ENCODE measurements at regions not wholly inside any gene's neighbourhood (a gene's known extent, or its start where the extent isn't known, plus 50 kb on each side); places are given as distances from the start of the nearest gene placed in this dataset.

DNA sequence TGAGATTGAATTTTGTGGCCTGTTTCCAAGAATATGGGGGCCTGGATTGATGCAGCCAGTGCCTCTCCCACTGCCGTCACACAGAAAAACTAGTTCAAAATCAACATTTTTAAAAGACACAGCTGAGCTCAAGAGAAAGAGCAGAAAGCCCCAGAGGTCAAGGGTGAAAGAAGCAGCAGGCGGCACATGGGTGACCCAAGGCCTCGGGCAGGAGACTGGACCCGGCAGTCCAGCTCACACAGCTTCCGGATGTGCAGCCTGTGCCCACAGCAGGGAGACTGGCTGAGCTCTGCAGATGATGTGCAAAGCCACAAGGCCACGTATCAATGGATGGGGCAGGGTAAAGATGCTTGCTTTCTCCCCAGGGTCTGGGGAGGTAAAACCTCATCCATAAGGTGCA is 50.4 kb upstream of the RNF32 start:
- H2BK15ac ChIP-seq (ENCODE audit: low read depth, poor library complexity, severe bottlenecking): no peak overlapping the region
- no peak overlapping the region for H3K14ac ChIP-seq (ENCODE audit: low read length in 2 of 2)
- no peaks in the 10 kb centered on the region for H3K79me1 ChIP-seq (replicated peaks; ENCODE audit: low read length, poor library complexity, severe bottlenecking)
- H3K27ac ChIP-seq (ENCODE audit: low read length, poor library complexity, severe bottlenecking): no peak overlapping the region
- no peak overlapping the region for H3K4me3 ChIP-seq (ENCODE audit: insufficient read depth in 1 of 2, low read depth in 1 of 2, low read length in 2 of 2)
- no peak for DNase-seq
- 81% methylated on average over 6 of the region's 6 CpGs for WGBS
- no peak overlapping the region for H2AK5ac ChIP-seq (ENCODE audit: low read length, severe bottlenecking)
- H2BK5ac ChIP-seq (ENCODE audit: low read depth, low read length, poor library complexity, severe bottlenecking): no peak overlapping the region
- H3K23ac ChIP-seq (ENCODE audit: low read length in 2 of 2): no peak overlapping the region
- no peak overlapping the region for H2BK120ac ChIP-seq (ENCODE audit: low read depth, low read length)
- no peak overlapping the region for H2BK12ac ChIP-seq (ENCODE audit: low read length in 2 of 2)
- H3K9ac ChIP-seq (ENCODE audit: low read length): no peak overlapping the region
- H3K18ac ChIP-seq (ENCODE audit: low read depth in 1 of 2, low read length in 2 of 2): no peak overlapping the region
- no peak overlapping the region for H3K4ac ChIP-seq (ENCODE audit: low read depth in 1 of 2, low read length in 2 of 2)
- no peaks in the 10 kb centered on the region for H3K4me1 ChIP-seq (ENCODE audit: control insufficient read depth, insufficient read depth, low read depth, low read length)
- H4K8ac ChIP-seq (ENCODE audit: low read length): no peak overlapping the region
- H3K27me3 ChIP-seq (ENCODE audit: control insufficient read depth in 1 of 2, insufficient read depth in 1 of 2, low read length in 2 of 2): no peaks in the 10 kb centered on the region
- H3K36me3 ChIP-seq (ENCODE audit: control insufficient read depth in 1 of 2, insufficient read depth in 2 of 2, low read depth in 1 of 2, low read length in 2 of 2): no peaks in the 10 kb centered on the region
- peaks cover 30% of the 10 kb centered on the region for H3K9me3 ChIP-seq (ENCODE audit: control insufficient read depth, low read length)
- H3K4me2 ChIP-seq (ENCODE audit: low read length, poor library complexity, severe bottlenecking): no peak overlapping the region
- no peak overlapping the region for H4K91ac ChIP-seq (ENCODE audit: low read length)
- no peak overlapping the region for H2AFZ ChIP-seq (ENCODE audit: low read depth, low read length)

DNA sequence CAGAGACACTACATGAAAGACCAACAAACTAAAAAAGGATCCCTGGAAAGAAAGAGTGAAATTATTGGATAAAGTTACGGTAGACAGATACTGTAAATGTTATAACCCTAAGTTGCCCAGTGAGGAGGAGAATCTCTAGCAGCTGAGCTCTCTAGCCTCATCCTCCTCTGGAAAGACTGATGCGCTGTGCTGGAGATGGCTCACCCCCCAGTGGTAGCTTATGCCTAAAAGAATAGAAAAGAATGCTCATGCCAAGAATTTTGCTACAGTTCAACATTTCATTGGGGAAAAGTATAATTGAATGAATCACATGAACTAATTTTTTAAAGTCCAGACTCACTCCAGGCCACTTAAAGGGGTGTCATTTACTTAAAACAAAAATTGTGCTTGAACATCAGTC is 50.8 kb upstream of the RNF32 start:
- H2AFZ ChIP-seq (ENCODE audit: low read depth, low read length): no peak overlapping the region
- WGBS: 95% methylated on average over 1 of the region's 2 CpGs

DNA sequence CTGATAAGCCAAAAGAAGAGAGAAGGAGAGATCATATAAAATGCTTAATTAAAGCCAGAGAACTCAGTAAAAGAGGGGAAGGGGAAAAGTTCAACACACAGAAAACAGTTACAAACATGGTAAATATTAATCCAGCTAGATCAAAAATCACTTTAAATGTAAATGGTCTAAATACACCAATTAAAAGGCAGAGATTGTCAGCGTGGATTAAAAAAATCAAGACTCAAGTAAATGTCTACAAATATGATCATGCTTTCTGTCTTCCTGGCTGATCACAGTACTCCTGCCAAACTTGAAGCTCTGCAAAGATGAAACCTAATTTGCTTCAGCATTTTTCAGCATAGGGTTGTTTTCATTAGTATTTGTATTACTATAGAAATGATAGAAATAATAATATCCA is 54.6 kb upstream of the RNF32 start:
- no peaks in the 10 kb centered on the region for H3K79me1 ChIP-seq (replicated peaks; ENCODE audit: low read length, poor library complexity, severe bottlenecking)
- H2AK5ac ChIP-seq (ENCODE audit: low read length, severe bottlenecking): no peak overlapping the region
- no peak overlapping the region for H3K14ac ChIP-seq (ENCODE audit: low read length in 2 of 2)
- H4K91ac ChIP-seq (ENCODE audit: low read length): no peak overlapping the region
- peaks cover 21% of the 10 kb centered on the region for H3K9me3 ChIP-seq (ENCODE audit: control insufficient read depth, low read length)
- no peak overlapping the region for H3K4ac ChIP-seq (ENCODE audit: low read depth in 1 of 2, low read length in 2 of 2)
- H2BK12ac ChIP-seq (ENCODE audit: low read length in 2 of 2): no peak overlapping the region
- H2BK5ac ChIP-seq (ENCODE audit: low read depth, low read length, poor library complexity, severe bottlenecking): no peak overlapping the region
- H3K23ac ChIP-seq (ENCODE audit: low read length in 2 of 2): no peak overlapping the region
- WGBS: 40% methylated on average over 1 of the region's 1 CpG
- no peak overlapping the region for H3K4me3 ChIP-seq (ENCODE audit: insufficient read depth in 1 of 2, low read depth in 1 of 2, low read length in 2 of 2)
- no peak overlapping the region for H2BK15ac ChIP-seq (ENCODE audit: low read depth, poor library complexity, severe bottlenecking)
- no peak overlapping the region for H4K8ac ChIP-seq (ENCODE audit: low read length)
- no peak overlapping the region for H3K9ac ChIP-seq (ENCODE audit: low read length)
- no peak overlapping the region for H2BK120ac ChIP-seq (ENCODE audit: low read depth, low read length)
- H3K4me2 ChIP-seq (ENCODE audit: low read length, poor library complexity, severe bottlenecking): no peak overlapping the region
- no peaks in the 10 kb centered on the region for H3K4me1 ChIP-seq (ENCODE audit: control insufficient read depth, insufficient read depth, low read depth, low read length)
- DNase-seq: no peak
- no peaks in the 10 kb centered on the region for H3K36me3 ChIP-seq (ENCODE audit: control insufficient read depth in 1 of 2, insufficient read depth in 2 of 2, low read depth in 1 of 2, low read length in 2 of 2)
- no peaks in the 10 kb centered on the region for H3K27me3 ChIP-seq (ENCODE audit: control insufficient read depth in 1 of 2, insufficient read depth in 1 of 2, low read length in 2 of 2)
- H3K27ac ChIP-seq (ENCODE audit: low read length, poor library complexity, severe bottlenecking): no peak overlapping the region
- H3K18ac ChIP-seq (ENCODE audit: low read depth in 1 of 2, low read length in 2 of 2): no peak overlapping the region
- no peak overlapping the region for H2AFZ ChIP-seq (ENCODE audit: low read depth, low read length)

More for the DNA sequence above, 50.8 kb upstream of the RNF32 start:
- Histone ChIP-seq H3K18ac (ENCODE audit: low read depth in 1 of 2, low read length in 2 of 2) (no peak overlapping the region), H3K14ac (ENCODE audit: low read length in 2 of 2) (no peak overlapping the region), H3K4me1 (ENCODE audit: control insufficient read depth, insufficient read depth, low read depth, low read length) (no peaks in the 10 kb centered on the region), H3K27me3 (ENCODE audit: control insufficient read depth in 1 of 2, insufficient read depth in 1 of 2, low read length in 2 of 2) (no peaks in the 10 kb centered on the region), H3K9me3 (ENCODE audit: control insufficient read depth, low read length) (peaks cover 26% of the 10 kb centered on the region), H3K9ac (ENCODE audit: low read length) (no peak overlapping the region), H3K4ac (ENCODE audit: low read depth in 1 of 2, low read length in 2 of 2) (no peak overlapping the region), H2BK12ac (ENCODE audit: low read length in 2 of 2) (no peak overlapping the region), H3K4me3 (ENCODE audit: insufficient read depth in 1 of 2, low read depth in 1 of 2, low read length in 2 of 2) (no peak overlapping the region), H3K23ac (ENCODE audit: low read length in 2 of 2) (no peak overlapping the region), H2BK5ac (ENCODE audit: low read depth, low read length, poor library complexity, severe bottlenecking) (no peak overlapping the region), H4K8ac (ENCODE audit: low read length) (no peak overlapping the region), H3K36me3 (ENCODE audit: control insufficient read depth in 1 of 2, insufficient read depth in 2 of 2, low read depth in 1 of 2, low read length in 2 of 2) (no peaks in the 10 kb centered on the region), H2BK15ac (ENCODE audit: low read depth, poor library complexity, severe bottlenecking) (no peak overlapping the region), H2AK5ac (ENCODE audit: low read length, severe bottlenecking) (no peak overlapping the region), H4K91ac (ENCODE audit: low read length) (no peak overlapping the region), H2BK120ac (ENCODE audit: low read depth, low read length) (no peak overlapping the region), H3K27ac (ENCODE audit: low read length, poor library complexity, severe bottlenecking) (no peak overlapping the region), H3K4me2 (ENCODE audit: low read length, poor library complexity, severe bottlenecking) (no peak overlapping the region), H3K79me1 (replicated peaks; ENCODE audit: low read length, poor library complexity, severe bottlenecking) (no peaks in the 10 kb centered on the region)
- no peak for DNase-seq

DNA sequence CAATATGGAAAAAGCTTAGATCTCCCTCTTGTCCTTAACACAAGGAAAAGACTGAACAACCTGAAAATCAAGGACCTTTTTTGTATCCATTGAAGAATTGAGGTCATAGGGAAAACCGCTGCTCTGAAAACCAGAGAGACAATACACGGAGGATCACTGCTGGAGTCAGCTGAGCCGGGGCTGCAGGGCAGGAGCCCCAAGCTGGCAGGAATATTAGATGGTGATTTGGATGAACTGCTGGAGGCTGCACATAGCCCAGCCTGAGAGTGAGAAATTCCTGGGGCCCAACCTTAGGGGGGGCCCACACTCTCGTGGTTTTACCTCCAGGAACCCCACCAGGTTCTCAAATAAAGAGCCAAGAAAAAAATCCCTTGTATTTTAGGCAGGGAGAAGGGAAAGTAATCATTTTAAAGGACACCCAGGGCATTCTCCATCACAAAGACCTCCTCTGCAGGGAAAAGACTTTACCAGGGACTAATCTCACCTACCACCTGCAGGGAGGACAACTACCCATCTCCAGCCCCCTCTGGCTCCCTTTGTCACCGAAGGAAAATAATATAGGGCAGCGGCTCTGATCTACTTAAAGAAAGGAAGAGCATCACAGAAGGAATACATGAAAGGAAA is 55.4 kb upstream of the RNF32 start:
- H3K9me3 ChIP-seq (ENCODE audit: control insufficient read depth, low read length): peaks cover 21% of the 10 kb centered on the region
- no peak overlapping the region for H3K4me3 ChIP-seq (ENCODE audit: insufficient read depth in 1 of 2, low read depth in 1 of 2, low read length in 2 of 2)
- no peak overlapping the region for H3K23ac ChIP-seq (ENCODE audit: low read length in 2 of 2)
- no peak overlapping the region for H2BK120ac ChIP-seq (ENCODE audit: low read depth, low read length)
- H3K18ac ChIP-seq (ENCODE audit: low read depth in 1 of 2, low read length in 2 of 2): no peak overlapping the region
- no peaks in the 10 kb centered on the region for H3K27me3 ChIP-seq (ENCODE audit: control insufficient read depth in 1 of 2, insufficient read depth in 1 of 2, low read length in 2 of 2)
- no peaks in the 10 kb centered on the region for H3K4me1 ChIP-seq (ENCODE audit: control insufficient read depth, insufficient read depth, low read depth, low read length)
- WGBS: 18% methylated on average over 4 of the region's 6 CpGs
- H3K4me2 ChIP-seq (ENCODE audit: low read length, poor library complexity, severe bottlenecking): no peak overlapping the region
- no peak overlapping the region for H3K4ac ChIP-seq (ENCODE audit: low read depth in 1 of 2, low read length in 2 of 2)
- DNase-seq: no peak
- no peak overlapping the region for H4K8ac ChIP-seq (ENCODE audit: low read length)
- no peak overlapping the region for H2BK5ac ChIP-seq (ENCODE audit: low read depth, low read length, poor library complexity, severe bottlenecking)
- H2AFZ ChIP-seq (ENCODE audit: low read depth, low read length): no peak overlapping the region
- H3K79me1 ChIP-seq (replicated peaks; ENCODE audit: low read length, poor library complexity, severe bottlenecking): no peaks in the 10 kb centered on the region
- no peak overlapping the region for H3K9ac ChIP-seq (ENCODE audit: low read length)
- H2AK5ac ChIP-seq (ENCODE audit: low read length, severe bottlenecking): no peak overlapping the region
- H2BK12ac ChIP-seq (ENCODE audit: low read length in 2 of 2): no peak overlapping the region
- H2BK15ac ChIP-seq (ENCODE audit: low read depth, poor library complexity, severe bottlenecking): no peak overlapping the region
- no peak overlapping the region for H3K27ac ChIP-seq (ENCODE audit: low read length, poor library complexity, severe bottlenecking)
- no peak overlapping the region for H3K14ac ChIP-seq (ENCODE audit: low read length in 2 of 2)
- H4K91ac ChIP-seq (ENCODE audit: low read length): no peak overlapping the region
- no peaks in the 10 kb centered on the region for H3K36me3 ChIP-seq (ENCODE audit: control insufficient read depth in 1 of 2, insufficient read depth in 2 of 2, low read depth in 1 of 2, low read length in 2 of 2)

Data from mesenchymal stem cell (in vitro differentiated cells and primary cell).